IMR-90 (cell line): ENCODE measurements at regions not wholly inside any gene's neighbourhood (a gene's known extent, or its start where the extent isn't known, plus 50 kb on each side); places are given as distances from the start of the nearest gene placed in this dataset.

Experiments
- ATAC-seq: fragments of 200-7000 bp; cut with Tn5 transposase; 2 replicates; pipeline ENCODE4 v1.9.1; 2020; ENCODE audit warnings: low read depth, mild to moderate bottlenecking, moderate library complexity
- BruUV-seq: library from RNA; stranded (reverse); fragments of 400-500 nt; replicated peaks from 2 replicates; lab custom pipeline; 2021; lab: Mats Ljungman, UMichigan
- CTCF ChIA-PET: fragments of 300-600 bp; formaldehyde crosslinking; extraction: SDS; loops from one replicate; lab custom pipeline; 2021; ENCODE audit warnings: antibody characterized with exemption; lab: Yijun Ruan, JAX
- POLR2A ChIA-PET: fragments of 300-600 bp; sonication (Branson Sonifier 250); formaldehyde crosslinking; loops from one replicate; lab custom pipeline; 2022; ENCODE audit warnings: antibody characterized with exemption; ENCODE audit not compliant: unreplicated experiment; lab: Charles Lee
- DNase-seq: peaks from one replicate; pipeline ENCODE4 v3.0.0; 2013
- H2AFZ ChIP-seq: replicated peaks from 2 replicates; pipeline ENCODE3; 2013; ENCODE audit warnings: low read length, mild to moderate bottlenecking; ENCODE audit not compliant: poor library complexity
- H2AK5ac ChIP-seq: 2 replicates; pipeline ENCODE4 v1.6.1; 2013; ENCODE audit warnings: low read depth, low read length, inconsistent platforms
- H2AK9ac ChIP-seq: replicated peaks from 2 replicates; pipeline ENCODE3; 2013; ENCODE audit warnings: mild to moderate bottlenecking, low read depth, low read length, moderate library complexity; ENCODE audit not compliant: poor library complexity
- H2BK120ac ChIP-seq: 2 replicates; pipeline ENCODE4 v1.6.1; 2013; ENCODE audit warnings: low read depth, low read length, inconsistent platforms
- H2BK15ac ChIP-seq: 3 replicates; pipeline ENCODE4 v1.6.1; 2013; ENCODE audit warnings: low read depth, low read length, inconsistent platforms
- H2BK20ac ChIP-seq: 2 replicates; pipeline ENCODE4 v1.6.1; 2013; ENCODE audit warnings: low read depth, mild to moderate bottlenecking, inconsistent platforms, low read length, moderate library complexity
- H2BK5ac ChIP-seq: 2 replicates; pipeline ENCODE4 v1.6.1; 2013; ENCODE audit warnings: mild to moderate bottlenecking, low read depth, low read length, inconsistent platforms; ENCODE audit not compliant: poor library complexity, severe bottlenecking
- H3K14ac ChIP-seq: replicated peaks from 2 replicates; pipeline ENCODE4 v1.6.1; 2013; ENCODE audit warnings: low read depth, low read length, inconsistent platforms
- H3K18ac ChIP-seq: 2 replicates; pipeline ENCODE4 v1.6.1; 2013; ENCODE audit warnings: low read depth, low read length, control low read depth
- H3K23ac ChIP-seq: 2 replicates; pipeline ENCODE4 v1.6.1; 2013; ENCODE audit warnings: low read depth, low read length, inconsistent platforms
- H3K27ac ChIP-seq: 2 replicates; pipeline ENCODE4 v1.5.1; 2013; ENCODE audit warnings: mild to moderate bottlenecking, control low read depth, low read length; ENCODE audit not compliant: insufficient read depth
- H3K27me3 ChIP-seq: 2 replicates; pipeline ENCODE4 v1.6.1; 2013; ENCODE audit warnings: low read length; ENCODE audit not compliant: control insufficient read depth, insufficient read depth
- H3K36me3 ChIP-seq: 2 replicates; pipeline ENCODE4 v1.6.1; 2013; ENCODE audit warnings: low read length, mixed read lengths; ENCODE audit not compliant: control insufficient read depth, insufficient read depth
- H3K4ac ChIP-seq: 2 replicates; pipeline ENCODE4 v1.6.1; 2013; ENCODE audit warnings: low read depth, low read length, inconsistent platforms
- H3K4me1 ChIP-seq: 2 replicates; pipeline ENCODE4 v1.6.1; 2013; ENCODE audit warnings: low read length, mixed read lengths; ENCODE audit not compliant: control insufficient read depth, insufficient read depth
- H3K4me2 ChIP-seq: 2 replicates; pipeline ENCODE4 v1.6.1; 2013; ENCODE audit warnings: low read depth, mild to moderate bottlenecking, control low read depth, low read length, moderate library complexity
- H3K4me3 ChIP-seq: 2 replicates; pipeline ENCODE4 v1.5.1; 2013; ENCODE audit warnings: low read depth, mild to moderate bottlenecking, control low read depth, low read length, moderate library complexity; ENCODE audit not compliant: insufficient read depth
- H3K56ac ChIP-seq: 2 replicates; pipeline ENCODE4 v1.6.1; 2013; ENCODE audit warnings: low read length, inconsistent platforms; ENCODE audit not compliant: insufficient read depth; ENCODE audit errors: extremely low read depth
- H3K79me1 ChIP-seq, 2 experiments: 2 replicates each; pipeline ENCODE4 v1.6.1; 2013; ENCODE audit warnings: low read length in 2 of 2, inconsistent platforms in 1 of 2, low read depth in 1 of 2
- H3K9ac ChIP-seq: 2 replicates; pipeline ENCODE4 v1.6.1; 2013; ENCODE audit warnings: low read depth, low read length, control low read depth
- H3K9me1 ChIP-seq: 2 replicates; pipeline ENCODE4 v1.6.1; 2013; ENCODE audit warnings: low read length, inconsistent platforms; ENCODE audit not compliant: insufficient read depth
- H3K9me3 ChIP-seq: 2 replicates; pipeline ENCODE4 v1.6.1; 2013; ENCODE audit warnings: low read length; ENCODE audit not compliant: control insufficient read depth, insufficient read depth
- H4K20me1 ChIP-seq: 2 replicates; pipeline ENCODE4 v1.6.1; 2013; ENCODE audit warnings: low read length, inconsistent platforms; ENCODE audit not compliant: insufficient read depth
- H4K5ac ChIP-seq: 2 replicates; pipeline ENCODE4 v1.6.1; 2013; ENCODE audit warnings: mild to moderate bottlenecking, low read depth, low read length, control low read depth
- H4K8ac ChIP-seq, 2 experiments: 2 replicates each; pipeline ENCODE4 v1.6.1; 2013; ENCODE audit warnings: low read depth in 2 of 2, low read length in 2 of 2, control low read depth in 1 of 2, inconsistent platforms in 1 of 2
- H4K91ac ChIP-seq: 2 replicates; pipeline ENCODE4 v1.6.1; 2013; ENCODE audit warnings: low read depth, low read length, inconsistent platforms; ENCODE audit not compliant: insufficient read depth
- CTCF ChIP-seq: conservative IDR thresholded peaks from 2 replicates; pipeline ENCODE4 v1.5.1; 2012; ENCODE audit warnings: mild to moderate bottlenecking, low read depth, low read length, improper control_type of control experiment
- FOS ChIP-seq: fragments of 150-350 bp; IDR thresholded peaks from 2 replicates; pipeline ENCODE4 v1.6.1; 2016; ENCODE audit warnings: low read depth, low read length
- RAD21 ChIP-seq: IDR thresholded peaks from 2 replicates; pipeline ENCODE4 v1.6.1; 2012; ENCODE audit warnings: low read length, improper control_type of control experiment
- WGBS, 2 experiments: methylation state at CpG; one replicate each; pipeline versions ENCODE4 v1.1.5 to v1.1.7; 2013; ENCODE audit warnings: missing lambda C conversion rate in 2 of 2; ENCODE audit not compliant: insufficient read length in 1 of 2; ENCODE audit errors: extremely low coverage in 2 of 2; 5-methylcytosine and 5-hydroxymethylcytosine counted together
- dilution Hi-C: fragments of 300-500 bp; cut with HindIII; formaldehyde crosslinking; loops from one replicate; pipeline ENCODE4 v1.14.3; 2018; ENCODE audit warnings: low sequenced_read_pairs; ENCODE audit not compliant: unreplicated experiment
- in situ Hi-C: fragments of 300-500 bp; cut with MboI; formaldehyde crosslinking; loops from 3 replicates; pipeline ENCODE4 v1.14.3; 2019; ENCODE audit warnings: low sequenced_read_pairs, inconsistent platforms, mixed read lengths
- intact Hi-C: fragments of 100-400 bp; cut with micrococcal nuclease; formaldehyde crosslinking; loops from 2 replicates; pipeline ENCODE4 v1.10.0; 2022

GRCh38 chr2:10239561-10239967, 63.1 kb upstream of the HPCAL1 start:
- no peak overlapping the region for H4K91ac ChIP-seq
- no peak overlapping the region for H3K4ac ChIP-seq
- no peak overlapping the region for H3K14ac ChIP-seq
- H3K9ac ChIP-seq: no peak overlapping the region
- no peak overlapping the region for H2BK5ac ChIP-seq
- no CpG with 5 or more reads among the region's 14 CpGs for WGBS, 2 experiments
- no peak overlapping the region for H4K5ac ChIP-seq
- no peak overlapping the region for H2BK120ac ChIP-seq
- no peak overlapping the region for H2BK20ac ChIP-seq
- H3K27ac ChIP-seq: no peak overlapping the region
- no peak overlapping the region for H3K18ac ChIP-seq
- H2AK5ac ChIP-seq: no peak overlapping the region
- H2AFZ ChIP-seq: peak overlapping the region; percentile 32
- H3K9me1 ChIP-seq: no peaks in the 10 kb centered on the region
- no peaks in the 10 kb centered on the region for H3K36me3 ChIP-seq
- H3K4me1 ChIP-seq: no peaks in the 10 kb centered on the region
- in situ Hi-C loops (no loop called here), intact Hi-C loops (no loop called here), dilution Hi-C loops (no loop called here)
- 0 out of 2 replicates have a peak, but pooled peaks have one; percentile 5 for TF ChIP-seq CTCF
- TF ChIP-seq RAD21: no peak
- TF ChIP-seq FOS: no peak
- DNase-seq (no peak), ATAC-seq (no peak)
- H2AK9ac ChIP-seq: no peak overlapping the region
- H3K23ac ChIP-seq: no peak overlapping the region
- H3K4me3 ChIP-seq: no peak overlapping the region
- no peak overlapping the region for H3K56ac ChIP-seq
- no peaks in the 10 kb centered on the region for H3K9me3 ChIP-seq
- no peaks in the 10 kb centered on the region for H4K20me1 ChIP-seq
- BruUV-seq: no TSS peak
- peaks cover 30% of the 10 kb centered on the region for H3K27me3 ChIP-seq
- ChIA-PET CTCF (interaction anchor here (1.2 kb wide), 1 partner anchor 167 kb away, joined by 3 read pairs; no protein-coding TSS in a partner anchor), POLR2A (no interaction called here)
- no peak overlapping the region for H3K4me2 ChIP-seq
- H2BK15ac ChIP-seq: no peak overlapping the region
- H3K79me1 ChIP-seq: no peaks in the 10 kb centered on the region
- H4K8ac ChIP-seq: no peak overlapping the region
